Anterior cingulate cortex (tissue), 58 donors: ENCODE measurements at regions not wholly inside any gene's neighbourhood (a gene's known extent, or its start where the extent isn't known, plus 50 kb on each side); places are given as distances from the start of the nearest gene placed in this dataset.

Source experiments
- DNase-seq, 58 donors: peaks; one replicate each; lab custom pipeline; 2025; lab: John Stamatoyannopoulos, UW

GRCh38 chr15:98178861-98179260 is 218.4 kb downstream of the ARRDC4 start:
- DNase-seq: no peak

GRCh38 chr15:98187549-98187948 is 227.0 kb downstream of the ARRDC4 start:
- DNase-seq: no peak

- DNase-seq: no peak
Observed at GRCh38 chr15:98190914-98191313, 230.4 kb downstream of the ARRDC4 start.

GRCh38 chr15:98195796-98196195 is 235.3 kb downstream of the ARRDC4 start:
- DNase-seq: no peak

GRCh38 chr15:98196371-98196770 is 235.9 kb downstream of the ARRDC4 start:
- no peak for DNase-seq

GRCh38 chr15:98202256-98202655 is 241.8 kb downstream of the ARRDC4 start:
- no peak for DNase-seq

GRCh38 chr15:98203872-98204660 is 243.6 kb downstream of the ARRDC4 start:
- no peak for DNase-seq

- no peak for DNase-seq
Observed at GRCh38 chr15:98207928-98208327, 247.4 kb downstream of the ARRDC4 start.

- DNase-seq: peak in 3 of 58 donors; percentile 6 to 16 (median 15)
Observed at GRCh38 chr15:98213346-98213979, 253.0 kb downstream of the ARRDC4 start.

- no peak for DNase-seq
Observed at GRCh38 chr15:98216166-98216565, 255.7 kb downstream of the ARRDC4 start.

- DNase-seq: no peak
Observed at GRCh38 chr15:98217356-98217755, 256.9 kb downstream of the ARRDC4 start.

GRCh38 chr15:98221144-98221543 is 260.6 kb downstream of the ARRDC4 start:
- no peak for DNase-seq

GRCh38 chr15:98221577-98221976 is 261.1 kb downstream of the ARRDC4 start:
- DNase-seq: no peak

- DNase-seq: no peak
Observed at GRCh38 chr15:98226149-98226548, 265.6 kb downstream of the ARRDC4 start.

- no peak for DNase-seq
Observed at GRCh38 chr15:98226578-98226977, 266.1 kb downstream of the ARRDC4 start.

- no peak for DNase-seq
Observed at GRCh38 chr15:98228846-98229245, 268.3 kb downstream of the ARRDC4 start.

- DNase-seq: no peak
Observed at GRCh38 chr15:98230975-98231374, 270.5 kb downstream of the ARRDC4 start.

- no peak for DNase-seq
Observed at GRCh38 chr15:98231696-98232440, 271.4 kb downstream of the ARRDC4 start.

GRCh38 chr15:98232761-98233160 is 272.3 kb downstream of the ARRDC4 start:
- DNase-seq: no peak

- no peak for DNase-seq
Observed at GRCh38 chr15:98233873-98234272, 273.4 kb downstream of the ARRDC4 start.

- no peak for DNase-seq
Observed at GRCh38 chr15:98240303-98240702, 279.8 kb downstream of the ARRDC4 start.
